Keratinocyte (primary cell): ENCODE measurements at regions not wholly inside any gene's neighbourhood (a gene's known extent, or its start where the extent isn't known, plus 50 kb on each side); places are given as distances from the start of the nearest gene placed in this dataset.
"Not testable (repeated sequence)": the region's sequence is repeated elsewhere in the genome, so short reads cannot be mapped to it uniquely, and the experiment has no call there.

Source experiments
- DNase-seq: peaks from one replicate; pipeline ENCODE4 v3.0.0-alpha.2; 2011; ENCODE audit warnings: low read depth, missing footprints, low spot score
- FAIRE-seq: peaks from 2 replicates; lab custom pipeline; 2011; peaks lifted over from hg19 to GRCh38; lab: Jason Lieb, UNC
- H2AFZ ChIP-seq: 2 replicates; pipeline ENCODE4 v1.6.0; 2012; ENCODE audit warnings: low read length, control low read depth, inconsistent platforms; ENCODE audit not compliant: control insufficient read depth
- H3K27ac ChIP-seq: 2 replicates; pipeline ENCODE4 v1.5.1; 2011; ENCODE audit warnings: low read length; ENCODE audit not compliant: control insufficient read depth, insufficient read depth
- H3K27me3 ChIP-seq: 3 replicates; pipeline ENCODE4 v1.6.0; 2011; ENCODE audit warnings: low read length; ENCODE audit not compliant: control insufficient read depth, insufficient read depth; ENCODE audit errors: extremely low read depth
- H3K36me3 ChIP-seq, 2 experiments: 2 replicates in 1 of 2; 3 replicates in 1 of 2; pipeline ENCODE4 v1.5.1; 2011; ENCODE audit warnings: low read length in 2 of 2, mild to moderate bottlenecking in 1 of 2; ENCODE audit not compliant: control insufficient read depth in 2 of 2, insufficient read depth in 2 of 2; ENCODE audit errors: extremely low read depth in 1 of 2
- H3K4me1 ChIP-seq: 3 replicates; pipeline ENCODE4 v1.5.1; 2011; ENCODE audit warnings: low read length; ENCODE audit not compliant: control insufficient read depth, insufficient read depth; ENCODE audit errors: extremely low read depth
- H3K4me2 ChIP-seq: 3 replicates; pipeline ENCODE4 v1.6.0; 2011; ENCODE audit warnings: low read depth, low read length; ENCODE audit not compliant: control insufficient read depth, insufficient read depth; ENCODE audit errors: extremely low read depth
- H3K4me3 ChIP-seq, 3 experiments: fragments of 200-600 bp in 1 of 3; sonication (generic) in 1 of 3; 2 replicates in 2 of 3; 3 replicates in 1 of 3; pipeline ENCODE4 v1.5.1; 2011 to 2016; ENCODE audit warnings: low read length in 3 of 3, mild to moderate bottlenecking in 3 of 3, control low read depth in 2 of 3, inconsistent platforms in 1 of 3, low read depth in 1 of 3, mixed read lengths in 1 of 3, mixed run types in 1 of 3, moderate library complexity in 1 of 3; ENCODE audit not compliant: control insufficient read depth in 2 of 3, insufficient read depth in 2 of 3; ENCODE audit errors: extremely low read depth in 1 of 3
- H3K79me2 ChIP-seq: 2 replicates; pipeline ENCODE4 v1.6.0; 2012; ENCODE audit warnings: low read length; ENCODE audit not compliant: control insufficient read depth, insufficient read depth
- H3K9ac ChIP-seq: 3 replicates; pipeline ENCODE4 v1.6.0; 2011; ENCODE audit warnings: low read length; ENCODE audit not compliant: control insufficient read depth, insufficient read depth; ENCODE audit errors: extremely low read depth
- H3K9me1 ChIP-seq: 3 replicates; pipeline ENCODE4 v1.6.0; 2011; ENCODE audit warnings: low read length; ENCODE audit not compliant: control insufficient read depth, insufficient read depth; ENCODE audit errors: extremely low read depth
- H3K9me3 ChIP-seq: 2 replicates; pipeline ENCODE4 v1.5.1; 2012; ENCODE audit warnings: low read depth, low read length; ENCODE audit not compliant: control insufficient read depth
- H4K20me1 ChIP-seq: 3 replicates; pipeline ENCODE4 v1.6.0; 2011; ENCODE audit warnings: low read length; ENCODE audit not compliant: control insufficient read depth, insufficient read depth; ENCODE audit errors: extremely low read depth
- dilution Hi-C: fragments of 300-500 bp; cut with MboI; formaldehyde crosslinking; loops from one replicate; pipeline ENCODE4 v1.7.0; 2020; ENCODE audit warnings: low sequenced_read_pairs; ENCODE audit not compliant: extremely low pct_ligation_motif_present

- H2AFZ ChIP-seq, H4K20me1 ChIP-seq, H3K27me3 ChIP-seq, DNase-seq, H3K27ac ChIP-seq, H3K9me3 ChIP-seq, H3K79me2 ChIP-seq, H3K4me2 ChIP-seq, H3K36me3 ChIP-seq, H3K4me3 ChIP-seq, dilution Hi-C loops, H3K9me1 ChIP-seq, FAIRE-seq, H3K9ac ChIP-seq, H3K4me1 ChIP-seq: not testable (repeated sequence)
Measured at GRCh38 chr9:65454666-65455065, 169.7 kb upstream of the FOXD4L5 start.

- H4K20me1 ChIP-seq, H3K9me1 ChIP-seq, H3K27me3 ChIP-seq, H3K9ac ChIP-seq, H3K36me3 ChIP-seq, H3K79me2 ChIP-seq, dilution Hi-C loops, H3K4me3 ChIP-seq, FAIRE-seq, H3K9me3 ChIP-seq, DNase-seq, H3K4me2 ChIP-seq, H3K4me1 ChIP-seq, H2AFZ ChIP-seq, H3K27ac ChIP-seq: not testable (repeated sequence)
Measured at GRCh38 chr9:65454034-65454433, 169.0 kb upstream of the FOXD4L5 start.

GRCh38 chr9:65449886-65450610 is 165.0 kb upstream of the FOXD4L5 start:
- not testable (repeated sequence) for FAIRE-seq

More at GRCh38 chr9:65449886-65450610, 165.0 kb upstream of the FOXD4L5 start:
- H3K4me2 ChIP-seq, dilution Hi-C loops, H3K9ac ChIP-seq, DNase-seq, H3K4me1 ChIP-seq, H3K4me3 ChIP-seq, H3K9me1 ChIP-seq, H3K79me2 ChIP-seq, H2AFZ ChIP-seq, H3K27ac ChIP-seq, H3K27me3 ChIP-seq, H4K20me1 ChIP-seq, H3K9me3 ChIP-seq, H3K36me3 ChIP-seq: not testable (repeated sequence)
